ENCODE measurements at regions not wholly inside any gene's neighbourhood (a gene's known extent, or its start where the extent isn't known, plus 50 kb on each side); places are given as distances from the start of the nearest gene placed in this dataset.

- H3K4me2 ChIP-seq, result no peak overlapping the region
- H3F3A ChIP-seq (ENCODE audit: insufficient read depth, low read depth), result no peaks in the 10 kb centered on the region
- H3K9me2 ChIP-seq (ENCODE audit: insufficient read depth), result no peaks in the 10 kb centered on the region
- H3K9me3 ChIP-seq (ENCODE audit: insufficient read depth, low read depth), result no peaks in the 10 kb centered on the region
- peaks cover 27% of the 10 kb centered on the region; the same call in 1 of the 2 replicates for H3K27me3 ChIP-seq (ENCODE audit: insufficient read depth, low read depth)
- H3K4me3 ChIP-seq, result no peak overlapping the region
- intact Hi-C loops (cut with micrococcal nuclease; ENCODE audit: unreplicated experiment), result no loop called here
- ChIA-PET CTCF (no interaction called here), POLR2A (ENCODE audit: unreplicated experiment) (no interaction called here)
- H3K36me3 ChIP-seq (ENCODE audit: low read depth), result no peaks in the 10 kb centered on the region
- DNase-seq, result no peak
- H3K27ac ChIP-seq, result no peak overlapping the region
- no peaks in the 10 kb centered on the region for H3K79me2 ChIP-seq (ENCODE audit: low read depth)
- H4K20me1 ChIP-seq (ENCODE audit: insufficient read depth), result no peaks in the 10 kb centered on the region
- no TSS peak for BruUV-seq (replicated peaks)
- no peak overlapping the region for H2AFZ ChIP-seq
- no peaks in the 10 kb centered on the region for H3K4me1 ChIP-seq (replicated peaks; ENCODE audit: insufficient read depth)
- TF ChIP-seq CTCF (conservative IDR thresholded peaks at IDR 0.05) (no peak), EZH2 (IDR thresholded peaks at IDR 0.05; ENCODE audit: low read depth) (no peak)
These were observed 373.5 kb downstream of the SOX11 start for GRCh38 chr2:6065703-6066102.

DNA sequence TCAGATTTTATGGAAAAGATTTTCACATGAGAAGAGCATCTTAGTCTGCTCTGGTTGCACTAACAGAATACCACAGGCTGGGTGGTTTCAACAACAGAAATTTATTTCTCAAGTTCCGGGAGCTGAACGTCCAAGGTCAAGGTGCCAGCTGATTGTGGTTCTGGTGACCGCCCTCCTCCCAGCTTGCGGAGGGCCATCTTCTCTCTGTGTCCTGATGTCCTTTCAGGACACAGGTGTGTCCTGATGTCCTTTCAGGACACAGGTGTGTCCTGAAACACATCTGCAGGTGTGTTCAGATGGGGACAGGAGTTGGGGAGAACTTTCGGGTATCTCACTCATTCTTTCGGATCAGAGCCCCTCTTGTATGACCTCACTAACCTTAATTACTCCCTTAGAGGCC is 374.9 kb downstream of the SOX11 start:
- no TSS peak for BruUV-seq (replicated peaks)
- POLR2A ChIA-PET (ENCODE audit: unreplicated experiment), result no interaction called here
- TF ChIP-seq CTCF (conservative IDR thresholded peaks at IDR 0.05) (no peak), EZH2 (IDR thresholded peaks at IDR 0.05; ENCODE audit: low read depth) (no peak)
- CTCF ChIA-PET, result no interaction called here
- no peaks in the 10 kb centered on the region for H3K4me1 ChIP-seq (replicated peaks; ENCODE audit: insufficient read depth)
- no peak for DNase-seq
- peaks cover 21% of the 10 kb centered on the region; the same call in 1 of the 2 replicates for H3K27me3 ChIP-seq (ENCODE audit: insufficient read depth, low read depth)
- no peaks in the 10 kb centered on the region for H4K20me1 ChIP-seq (ENCODE audit: insufficient read depth)
- H3K79me2 ChIP-seq (ENCODE audit: low read depth), result no peaks in the 10 kb centered on the region
- H3K27ac ChIP-seq, result no peak overlapping the region
- H3K4me2 ChIP-seq, result no peak overlapping the region
- H3K9me3 ChIP-seq (ENCODE audit: insufficient read depth, low read depth), result no peaks in the 10 kb centered on the region
- H3K9me2 ChIP-seq (ENCODE audit: insufficient read depth), result no peaks in the 10 kb centered on the region
- no peaks in the 10 kb centered on the region for H3K36me3 ChIP-seq (ENCODE audit: low read depth)
- H2AFZ ChIP-seq, result no peak overlapping the region
- intact Hi-C loops (cut with micrococcal nuclease; ENCODE audit: unreplicated experiment), result no loop called here
- no peaks in the 10 kb centered on the region for H3F3A ChIP-seq (ENCODE audit: insufficient read depth, low read depth)
- no peak overlapping the region for H3K4me3 ChIP-seq

GRCh38 chr2:6067806-6068205 is 375.6 kb downstream of the SOX11 start:
- POLR2A ChIA-PET (ENCODE audit: unreplicated experiment), result no interaction called here

More at GRCh38 chr2:6067806-6068205, 375.6 kb downstream of the SOX11 start:
- Histone ChIP-seq H3K4me2 (no peak overlapping the region), H3K36me3 (ENCODE audit: low read depth) (no peaks in the 10 kb centered on the region), H3K9me3 (ENCODE audit: insufficient read depth, low read depth) (no peaks in the 10 kb centered on the region), H3F3A (ENCODE audit: insufficient read depth, low read depth) (no peaks in the 10 kb centered on the region), H3K79me2 (ENCODE audit: low read depth) (no peaks in the 10 kb centered on the region), H3K4me3 (no peak overlapping the region), H3K27me3 (ENCODE audit: insufficient read depth, low read depth) (peaks cover 27% of the 10 kb centered on the region; the same call in 1 of the 2 replicates), H2AFZ (no peak overlapping the region), H4K20me1 (ENCODE audit: insufficient read depth) (no peaks in the 10 kb centered on the region), H3K9me2 (ENCODE audit: insufficient read depth) (no peaks in the 10 kb centered on the region), H3K4me1 (replicated peaks; ENCODE audit: insufficient read depth) (no peaks in the 10 kb centered on the region), H3K27ac (no peak overlapping the region)
- CTCF ChIA-PET, result no interaction called here
- no TSS peak for BruUV-seq (replicated peaks)
- no peak for DNase-seq
- TF ChIP-seq EZH2 (IDR thresholded peaks at IDR 0.05; ENCODE audit: low read depth), result no peak
- TF ChIP-seq CTCF (conservative IDR thresholded peaks at IDR 0.05), result no peak
- intact Hi-C loops (cut with micrococcal nuclease; ENCODE audit: unreplicated experiment), result no loop called here

All from PC-9 (cell line).